Endothelial cell of umbilical vein (primary cell): ENCODE measurements at regions not wholly inside any gene's neighbourhood (a gene's known extent, or its start where the extent isn't known, plus 50 kb on each side); places are given as distances from the start of the nearest gene placed in this dataset.

Experiments
- BruUV-seq: library from RNA; stranded (reverse); fragments of 400-500 nt; replicated peaks from 2 replicates; lab custom pipeline; 2021; lab: Mats Ljungman, UMichigan
- CTCF ChIA-PET: fragments of 300-600, 350-600 bp; sonication (Branson Sonifier 250); formaldehyde crosslinking; loops from one replicate; lab custom pipeline; 2021; ENCODE audit warnings: antibody characterized with exemption, inconsistent platforms; lab: Charles Lee
- POLR2A ChIA-PET: fragments of 300-600, 350-600 bp; sonication (Branson Sonifier 250); formaldehyde crosslinking; loops from one replicate; lab custom pipeline; 2021; ENCODE audit warnings: antibody characterized with exemption, inconsistent platforms; lab: Charles Lee
- DNase-seq: peaks from one replicate; pipeline ENCODE4 v3.0.0-alpha.2; 2011; ENCODE audit warnings: low read depth, low spot score
- FAIRE-seq: peaks from 2 replicates; lab custom pipeline; 2011; peaks lifted over from hg19 to GRCh38; lab: Jason Lieb, UNC
- H2AFZ ChIP-seq: 2 replicates; pipeline ENCODE4 v1.6.0; 2012; ENCODE audit warnings: low read depth, low read length, control low read depth, inconsistent platforms
- H3K27ac ChIP-seq: 2 replicates; pipeline ENCODE4 v1.5.1; 2011; ENCODE audit warnings: low read depth, mild to moderate bottlenecking, control low read depth, low read length, moderate library complexity; ENCODE audit not compliant: insufficient read depth
- H3K27me3 ChIP-seq, 2 experiments: 2 replicates each; pipeline versions ENCODE4 v1.6.0 to v1.6.1; 2011; ENCODE audit warnings: low read length in 2 of 2, mixed read lengths in 1 of 2; ENCODE audit not compliant: control insufficient read depth in 2 of 2, insufficient read depth in 2 of 2
- H3K36me3 ChIP-seq, 2 experiments: 2 replicates in 1 of 2; 3 replicates in 1 of 2; pipeline ENCODE4 v1.5.1; 2011; ENCODE audit warnings: low read length in 2 of 2, mild to moderate bottlenecking in 1 of 2, moderate library complexity in 1 of 2; ENCODE audit not compliant: control insufficient read depth in 2 of 2, insufficient read depth in 2 of 2; ENCODE audit errors: extremely low read depth in 1 of 2
- H3K4me1 ChIP-seq: 3 replicates; pipeline ENCODE4 v1.5.1; 2011; ENCODE audit warnings: mild to moderate bottlenecking, low read length; ENCODE audit not compliant: control insufficient read depth, insufficient read depth; ENCODE audit errors: extremely low read depth
- H3K4me2 ChIP-seq: 2 replicates; pipeline ENCODE4 v1.6.1; 2011; ENCODE audit warnings: low read length, control low read depth, mixed read lengths; ENCODE audit not compliant: insufficient read depth
- H3K4me3 ChIP-seq, 3 experiments: fragments of 200-600 bp in 1 of 3; sonication (generic), shearing (Covaris generic) in 1 of 3; replicated peaks in 1 of 3; 2 replicates each; pipeline ENCODE4 v1.5.1; 2011 to 2016; ENCODE audit warnings: control low read depth in 3 of 3, low read length in 3 of 3, mild to moderate bottlenecking in 2 of 3, inconsistent platforms in 1 of 3, low read depth in 1 of 3, moderate library complexity in 1 of 3; ENCODE audit not compliant: insufficient read depth in 1 of 3
- H3K79me2 ChIP-seq: 2 replicates; pipeline ENCODE4 v1.6.0; 2012; ENCODE audit warnings: low read length, inconsistent platforms; ENCODE audit not compliant: control insufficient read depth, insufficient read depth
- H3K9ac ChIP-seq: replicated peaks from 2 replicates; pipeline ENCODE3; 2011; ENCODE audit warnings: low read length, control low read depth; ENCODE audit not compliant: insufficient read depth; ENCODE audit errors: extremely low read depth
- H3K9me1 ChIP-seq: replicated peaks from 3 replicates; pipeline ENCODE4 v1.6.0; 2011; ENCODE audit warnings: mild to moderate bottlenecking, low read length; ENCODE audit not compliant: control insufficient read depth, insufficient read depth; ENCODE audit errors: extremely low read depth
- H3K9me3 ChIP-seq: replicated peaks from 2 replicates; pipeline ENCODE4 v1.5.1; 2012; ENCODE audit warnings: low read length, inconsistent platforms; ENCODE audit not compliant: control insufficient read depth, insufficient read depth
- H4K20me1 ChIP-seq: replicated peaks from 2 replicates; pipeline ENCODE3; 2011; ENCODE audit warnings: mild to moderate bottlenecking, low read length; ENCODE audit not compliant: control insufficient read depth, insufficient read depth; ENCODE audit errors: extremely low read depth
- CTCF ChIP-seq, 2 donors: IDR thresholded peaks; 1 replicate in 1 of 2; 2 replicates in 1 of 2; pipeline ENCODE4 v1.5.1; 2011; ENCODE audit warnings: low read length in 2 of 2, mild to moderate bottlenecking in 2 of 2, moderate library complexity in 2 of 2, control low read depth in 1 of 2, inconsistent platforms in 1 of 2, low read depth in 1 of 2; ENCODE audit not compliant: insufficient read depth in 1 of 2; ENCODE audit errors: extremely low read depth in 1 of 2
- GATA2 ChIP-seq: IDR thresholded peaks from 2 replicates; pipeline ENCODE4 v1.7.0; 2011; ENCODE audit warnings: low read depth, mild to moderate bottlenecking, moderate library complexity, mixed read lengths, low read length; ENCODE audit not compliant: insufficient read length, insufficient read depth
- JUN ChIP-seq: IDR thresholded peaks from 2 replicates; pipeline ENCODE4 v1.6.1; 2011; ENCODE audit warnings: borderline replicate concordance, low read depth; ENCODE audit not compliant: insufficient read length, insufficient read depth
- MAX ChIP-seq: IDR thresholded peaks from 2 replicates; pipeline ENCODE4 v1.6.1; 2011; ENCODE audit not compliant: insufficient read depth, insufficient read length
- dilution Hi-C: fragments of 300-500 bp; cut with MboI; formaldehyde crosslinking; loops from one replicate; pipeline ENCODE4 v1.15.0; 2019; ENCODE audit warnings: low sequenced_read_pairs; ENCODE audit not compliant: extremely low pct_ligation_motif_present
- intact Hi-C: fragments of 100-400 bp; cut with micrococcal nuclease; formaldehyde crosslinking; loops from one replicate; pipeline ENCODE4 v1.10.0; 2022

GRCh38 chr2:143841935-143842334, 678.0 kb downstream of the ZEB2 start:
- Histone ChIP-seq H2AFZ (no peak overlapping the region), H3K4me1 (no peaks in the 10 kb centered on the region), H4K20me1 (no peaks in the 10 kb centered on the region), H3K9me1 (no peaks in the 10 kb centered on the region), H3K4me2 (no peak overlapping the region), H3K27me3 (peaks cover 0 to 1% of the 10 kb centered on the region in 2 experiments), H3K27ac (no peak overlapping the region), H3K9ac (no peak overlapping the region), H3K79me2 (no peaks in the 10 kb centered on the region), H3K36me3 (no peaks in the 10 kb centered on the region), H3K4me3 (no peak overlapping the region), H3K9me3 (no peaks in the 10 kb centered on the region)
- dilution Hi-C loops (no loop called here), intact Hi-C loops (loop anchor here (5.0 kb wide), 1 partner anchor 680 kb away; the partner anchor contains the start of gene ZEB2)
- no TSS peak for BruUV-seq
- peak; percentile 25 for DNase-seq
- TF ChIP-seq CTCF (IDR thresholded peaks at IDR 0.05; ENCODE audit: extremely low read depth in 1 of 2, insufficient read depth in 1 of 2, low read depth in 1 of 2, low read length in 2 of 2) (peak in 1 of 2 donors; percentile 4), JUN (no peak)
- ChIA-PET CTCF (interaction anchor here (0.6 to 1.2 kb wide), 4 partner anchors 9 to 1911 kb away, joined by 3 to 7 read pairs (median 4); no protein-coding TSS in a partner anchor), POLR2A (no interaction called here)
- no peak for FAIRE-seq

- dilution Hi-C loops, result no loop called here
- DNase-seq (no peak), FAIRE-seq (no peak)
- Histone ChIP-seq H3K27me3 (peaks cover 0 to 1% of the 10 kb centered on the region in 2 experiments), H3K4me1 (no peaks in the 10 kb centered on the region), H3K9me1 (no peaks in the 10 kb centered on the region), H3K27ac (no peak overlapping the region), H3K79me2 (no peaks in the 10 kb centered on the region), H3K36me3 (no peaks in the 10 kb centered on the region), H3K9me3 (no peaks in the 10 kb centered on the region), H3K4me3 (no peak overlapping the region), H4K20me1 (no peaks in the 10 kb centered on the region), H3K4me2 (no peak overlapping the region), H3K9ac (no peak overlapping the region), H2AFZ (no peak overlapping the region)
- ChIA-PET POLR2A (no interaction called here), CTCF (interaction anchor here (0.7 kb wide), 1 partner anchor 1912 kb away, joined by 3 read pairs; no protein-coding TSS in a partner anchor)
- BruUV-seq, result no TSS peak
- no peak for TF ChIP-seq MAX
- TF ChIP-seq GATA2, result no peak
- intact Hi-C loops, result loop anchor here (5.0 kb wide), 1 partner anchor 682 kb away; the partner anchor contains the start of gene ZEB2
Observed at GRCh38 chr2:143840601-143841000, 679.3 kb downstream of the ZEB2 start.
